ENCODE measurements at regions not wholly inside any gene's neighbourhood (a gene's known extent, or its start where the extent isn't known, plus 50 kb on each side); places are given as distances from the start of the nearest gene placed in this dataset.

DNA sequence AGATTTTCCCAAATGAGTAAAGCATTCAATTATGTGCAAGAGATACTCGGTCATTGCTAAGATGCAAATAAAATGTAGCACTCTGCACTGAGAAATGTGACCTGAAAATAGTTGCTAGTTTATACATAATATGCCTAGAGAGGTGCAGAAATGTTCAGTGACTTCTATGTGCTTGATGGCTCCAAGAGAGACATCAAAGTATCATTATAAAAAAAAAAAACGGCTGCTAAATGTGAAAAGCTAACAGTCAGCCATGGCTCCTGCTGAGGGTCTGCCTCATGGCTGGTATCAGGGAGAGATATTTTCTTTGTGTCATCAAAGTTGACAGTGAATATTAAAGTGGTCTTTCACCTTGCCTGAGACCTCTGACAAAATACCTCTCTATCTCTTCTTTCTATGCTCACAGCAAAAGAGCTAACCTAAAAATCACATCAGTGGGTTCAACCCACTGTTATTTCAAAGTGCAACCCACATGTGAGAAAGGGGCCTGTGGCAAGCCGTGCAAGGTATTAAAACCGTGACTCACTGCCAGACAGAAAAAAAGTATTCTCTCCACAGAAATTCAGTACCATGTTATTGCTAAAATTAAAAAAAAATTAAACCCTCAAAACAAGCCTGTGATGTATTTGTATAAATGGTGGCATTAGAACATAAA lies 259.0 kb downstream of the HIVEP2 start:
- intact Hi-C loops (cut with DNase I) = no loop called here
- H3K27me3 ChIP-seq = no peaks in the 10 kb centered on the region
- no peaks in the 10 kb centered on the region for H3K4me1 ChIP-seq
- H3K27ac ChIP-seq = no peak overlapping the region
- 78 to 80% methylated on average over 4 of the region's 4 CpGs for WGBS, 2 donors
- no peak overlapping the region for H3K4me3 ChIP-seq (replicated peaks in 1 of 3)
- H3K9me3 ChIP-seq = no peaks in the 10 kb centered on the region
- no peak for DNase-seq
- TF ChIP-seq, protein P1, sequence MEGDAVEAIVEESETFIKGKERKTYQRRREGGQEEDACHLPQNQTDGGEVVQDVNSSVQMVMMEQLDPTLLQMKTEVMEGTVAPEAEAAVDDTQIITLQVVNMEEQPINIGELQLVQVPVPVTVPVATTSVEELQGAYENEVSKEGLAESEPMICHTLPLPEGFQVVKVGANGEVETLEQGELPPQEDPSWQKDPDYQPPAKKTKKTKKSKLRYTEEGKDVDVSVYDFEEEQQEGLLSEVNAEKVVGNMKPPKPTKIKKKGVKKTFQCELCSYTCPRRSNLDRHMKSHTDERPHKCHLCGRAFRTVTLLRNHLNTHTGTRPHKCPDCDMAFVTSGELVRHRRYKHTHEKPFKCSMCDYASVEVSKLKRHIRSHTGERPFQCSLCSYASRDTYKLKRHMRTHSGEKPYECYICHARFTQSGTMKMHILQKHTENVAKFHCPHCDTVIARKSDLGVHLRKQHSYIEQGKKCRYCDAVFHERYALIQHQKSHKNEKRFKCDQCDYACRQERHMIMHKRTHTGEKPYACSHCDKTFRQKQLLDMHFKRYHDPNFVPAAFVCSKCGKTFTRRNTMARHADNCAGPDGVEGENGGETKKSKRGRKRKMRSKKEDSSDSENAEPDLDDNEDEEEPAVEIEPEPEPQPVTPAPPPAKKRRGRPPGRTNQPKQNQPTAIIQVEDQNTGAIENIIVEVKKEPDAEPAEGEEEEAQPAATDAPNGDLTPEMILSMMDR (IDR thresholded peaks at IDR 0.05) = no peak
- no peak for TF ChIP-seq POLR2A (IDR thresholded peaks at IDR 0.05)
- no peaks in the 10 kb centered on the region for H3K36me3 ChIP-seq

DNA sequence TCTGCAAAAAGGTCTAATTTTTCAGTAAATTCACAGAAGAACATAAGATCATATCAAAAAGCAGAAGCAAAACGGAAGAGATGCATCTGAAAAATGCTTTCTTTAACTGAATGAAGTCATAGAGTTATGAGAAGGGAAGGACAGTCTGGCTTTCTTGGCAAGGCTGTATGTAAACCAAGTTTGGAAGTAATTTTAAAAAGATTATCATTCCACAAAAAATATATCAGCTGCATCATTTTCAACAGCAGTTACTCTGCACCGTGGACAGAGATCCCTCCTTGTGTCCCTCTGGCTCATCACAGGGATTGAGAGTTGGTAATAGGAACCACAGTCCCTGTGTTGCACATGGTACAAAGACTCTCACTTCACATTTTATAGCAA lies 258.5 kb downstream of the HIVEP2 start:
- DNase-seq = no peak
- Histone ChIP-seq H3K4me1 (no peaks in the 10 kb centered on the region), H3K36me3 (no peaks in the 10 kb centered on the region), H3K27ac (no peak overlapping the region), H3K27me3 (no peaks in the 10 kb centered on the region), H3K9me3 (no peaks in the 10 kb centered on the region), H3K4me3 (replicated peaks in 1 of 3) (no peak overlapping the region)
- TF ChIP-seq, protein P1 (IDR thresholded peaks at IDR 0.05) = no peak
- no peak for TF ChIP-seq POLR2A (IDR thresholded peaks at IDR 0.05)
- WGBS, 2 donors = 50 to 52% methylated on average over 2 of the region's 2 CpGs
- intact Hi-C loops (cut with DNase I) = no loop called here

DNA sequence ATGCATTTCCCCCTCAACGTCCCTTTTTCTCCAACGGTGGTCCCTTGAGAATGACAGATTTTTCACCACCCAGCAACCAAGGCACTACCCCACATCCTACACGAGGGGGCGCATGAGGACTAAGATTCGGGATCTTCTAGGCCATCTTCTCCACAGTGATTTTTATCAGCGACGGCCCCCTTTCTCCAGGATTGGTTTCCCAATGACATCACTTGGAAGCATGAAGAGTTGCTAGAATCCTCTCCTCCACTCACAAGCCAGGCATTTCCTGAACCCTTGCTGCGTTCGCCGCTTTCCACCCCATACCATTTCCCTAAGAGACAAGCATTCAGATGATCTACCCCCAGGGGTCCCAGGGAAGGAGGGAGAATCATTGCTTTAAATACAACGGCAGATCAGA lies 252.0 kb downstream of the HIVEP2 start:
- Histone ChIP-seq H3K9me3 (no peaks in the 10 kb centered on the region), H3K36me3 (no peaks in the 10 kb centered on the region), H3K27ac (no peak overlapping the region), H3K4me3 (replicated peaks in 1 of 3) (no peak overlapping the region), H3K27me3 (no peaks in the 10 kb centered on the region), H3K4me1 (peaks cover 0 to 5% of the 10 kb centered on the region in 2 donors)
- intact Hi-C loops (cut with DNase I) = loop anchor here (2.0 to 5.0 kb wide), 2 partner anchors 254 to 334 kb away; partner anchors contain the start of gene HIVEP2
- 15 to 23% methylated on average over 11 of the region's 11 CpGs for WGBS, 2 donors
- peak; percentile 55 to 60 for DNase-seq
- no peak for TF ChIP-seq POLR2A (IDR thresholded peaks at IDR 0.05)
- TF ChIP-seq, protein P1 (IDR thresholded peaks at IDR 0.05) = peak; percentile 66 to 97 (median 86)

GRCh38 chr6:142693441-142693840 lies 251.5 kb downstream of the HIVEP2 start:
- no peak for DNase-seq
- Histone ChIP-seq H3K27ac (no peak overlapping the region), H3K4me1 (peaks cover 0 to 5% of the 10 kb centered on the region in 2 donors), H3K36me3 (no peaks in the 10 kb centered on the region), H3K27me3 (no peaks in the 10 kb centered on the region), H3K9me3 (no peaks in the 10 kb centered on the region), H3K4me3 (replicated peaks in 1 of 3) (no peak overlapping the region)
- WGBS, 2 donors = 84 to 87% methylated on average over 4 of the region's 4 CpGs
- TF ChIP-seq, protein P1 (IDR thresholded peaks at IDR 0.05) = no peak
- TF ChIP-seq POLR2A (IDR thresholded peaks at IDR 0.05) = no peak
- intact Hi-C loops (cut with DNase I) = loop anchor here (2.0 to 5.0 kb wide), 2 partner anchors 254 to 333 kb away; partner anchors contain the start of gene HIVEP2

DNA sequence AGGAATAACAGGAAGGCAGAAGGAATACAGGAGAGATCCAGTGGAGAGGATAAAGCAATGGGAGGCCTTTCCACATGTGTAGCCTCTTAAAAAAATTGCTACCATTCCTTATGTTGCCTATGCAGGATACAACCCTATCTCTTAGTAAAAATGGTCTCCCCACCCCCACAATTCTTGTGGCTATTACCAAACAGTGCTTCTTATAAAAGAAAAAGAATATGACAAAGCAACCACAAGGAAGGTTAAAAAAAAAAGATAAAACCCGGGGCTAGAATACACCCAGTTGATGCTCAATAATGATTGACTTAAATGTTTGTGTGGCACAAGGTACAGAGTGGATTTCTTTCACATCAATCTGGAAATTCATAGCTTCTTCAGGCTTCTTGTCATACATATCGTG lies 250.9 kb downstream of the HIVEP2 start:
- no peak for TF ChIP-seq POLR2A (IDR thresholded peaks at IDR 0.05)
- TF ChIP-seq, protein P1 (IDR thresholded peaks at IDR 0.05) = no peak
- H3K9me3 ChIP-seq = no peaks in the 10 kb centered on the region

More for the DNA sequence above, 250.9 kb downstream of the HIVEP2 start:
- H3K36me3 ChIP-seq = no peaks in the 10 kb centered on the region
- no peak for DNase-seq
- intact Hi-C loops (cut with DNase I) = loop anchor here (5.0 kb wide), 1 partner anchor 253 kb away; the partner anchor contains the start of gene HIVEP2
- no peaks in the 10 kb centered on the region for H3K27me3 ChIP-seq
- peaks cover 0 to 5% of the 10 kb centered on the region in 2 donors for H3K4me1 ChIP-seq
- WGBS, 2 donors = 81 to 88% methylated on average over 2 of the region's 2 CpGs
- no peak overlapping the region for H3K4me3 ChIP-seq (replicated peaks in 1 of 3)
- H3K27ac ChIP-seq = no peak overlapping the region

Data from thyroid gland (tissue), 4 donors.